ENCODE measurements at regions not wholly inside any gene's neighbourhood (a gene's known extent, or its start where the extent isn't known, plus 50 kb on each side); places are given as distances from the start of the nearest gene placed in this dataset.

DNA sequence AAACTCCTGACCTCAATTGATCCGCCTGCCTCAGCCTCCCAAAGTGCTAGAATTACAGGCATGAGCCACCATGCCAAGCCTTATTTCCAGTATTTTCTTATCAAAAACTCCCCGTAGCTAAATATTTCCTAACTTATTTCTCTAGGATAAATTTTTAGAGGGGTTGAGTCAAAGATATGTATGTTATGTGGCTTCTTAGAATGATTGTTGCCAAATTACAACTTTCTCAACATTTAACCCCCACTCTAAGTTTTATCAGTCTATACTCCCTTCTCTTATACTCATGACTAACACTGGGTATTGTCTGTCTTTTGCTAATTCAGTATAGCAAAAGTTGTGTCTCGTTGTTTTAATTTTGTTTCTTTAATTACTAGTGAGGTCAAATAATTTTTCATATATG, 187.7 kb upstream of the LNX1 start:
- TF ChIP-seq, protein P1, sequence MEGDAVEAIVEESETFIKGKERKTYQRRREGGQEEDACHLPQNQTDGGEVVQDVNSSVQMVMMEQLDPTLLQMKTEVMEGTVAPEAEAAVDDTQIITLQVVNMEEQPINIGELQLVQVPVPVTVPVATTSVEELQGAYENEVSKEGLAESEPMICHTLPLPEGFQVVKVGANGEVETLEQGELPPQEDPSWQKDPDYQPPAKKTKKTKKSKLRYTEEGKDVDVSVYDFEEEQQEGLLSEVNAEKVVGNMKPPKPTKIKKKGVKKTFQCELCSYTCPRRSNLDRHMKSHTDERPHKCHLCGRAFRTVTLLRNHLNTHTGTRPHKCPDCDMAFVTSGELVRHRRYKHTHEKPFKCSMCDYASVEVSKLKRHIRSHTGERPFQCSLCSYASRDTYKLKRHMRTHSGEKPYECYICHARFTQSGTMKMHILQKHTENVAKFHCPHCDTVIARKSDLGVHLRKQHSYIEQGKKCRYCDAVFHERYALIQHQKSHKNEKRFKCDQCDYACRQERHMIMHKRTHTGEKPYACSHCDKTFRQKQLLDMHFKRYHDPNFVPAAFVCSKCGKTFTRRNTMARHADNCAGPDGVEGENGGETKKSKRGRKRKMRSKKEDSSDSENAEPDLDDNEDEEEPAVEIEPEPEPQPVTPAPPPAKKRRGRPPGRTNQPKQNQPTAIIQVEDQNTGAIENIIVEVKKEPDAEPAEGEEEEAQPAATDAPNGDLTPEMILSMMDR (conservative IDR thresholded peaks at IDR 0.05 in 1 of 2, IDR thresholded peaks at IDR 0.05 in 1 of 2; ENCODE audit: low read depth in 1 of 2, low read length in 2 of 2) = no peak
- TF ChIP-seq EZH2 (IDR thresholded peaks at IDR 0.05; ENCODE audit: low read length, missing control alignments) = no peak
